Hepatocyte (in vitro differentiated cells): ENCODE measurements at regions not wholly inside any gene's neighbourhood (a gene's known extent, or its start where the extent isn't known, plus 50 kb on each side); places are given as distances from the start of the nearest gene placed in this dataset.

Source experiments
- DNase-seq: peaks from one replicate; pipeline ENCODE4 v3.0.0-alpha.2; 2016; ENCODE audit warnings: low spot score
- H2AFZ ChIP-seq: fragments of 200-600 bp; sonication (generic); 2 replicates; pipeline ENCODE4 v1.6.0; 2016; ENCODE audit warnings: antibody characterized with exemption, mild to moderate bottlenecking
- H3K27ac ChIP-seq: fragments of 200-600 bp; sonication (generic); 2 replicates; pipeline ENCODE4 v1.5.1; 2016; ENCODE audit warnings: mild to moderate bottlenecking
- H3K27me3 ChIP-seq: fragments of 200-600 bp; sonication (generic); 2 replicates; pipeline ENCODE4 v1.6.1; 2016
- H3K36me3 ChIP-seq: fragments of 200-600 bp; sonication (generic); replicated peaks from 2 replicates; pipeline ENCODE4 v1.5.1; 2016; ENCODE audit warnings: low read depth; ENCODE audit not compliant: insufficient read depth
- H3K4me1 ChIP-seq: fragments of 200-600 bp; sonication (generic); 2 replicates; pipeline ENCODE4 v1.5.1; 2016; ENCODE audit warnings: mild to moderate bottlenecking, moderate library complexity; ENCODE audit not compliant: insufficient read depth
- H3K4me2 ChIP-seq: fragments of 200-600 bp; sonication (generic); 2 replicates; pipeline ENCODE4 v1.6.0; 2016
- H3K4me3 ChIP-seq: fragments of 200-600 bp; sonication (generic); 2 replicates; pipeline ENCODE4 v1.5.1; 2016; ENCODE audit warnings: mild to moderate bottlenecking
- H3K79me2 ChIP-seq: fragments of 200-600 bp; sonication (generic); 2 replicates; pipeline ENCODE4 v1.6.0; 2017; ENCODE audit warnings: mild to moderate bottlenecking
- H3K9me2 ChIP-seq: fragments of 200-600 bp; sonication (generic); replicated peaks from 2 replicates; pipeline ENCODE4 v1.6.0; 2017; ENCODE audit warnings: mild to moderate bottlenecking; ENCODE audit not compliant: insufficient read depth
- H3K9me3 ChIP-seq: fragments of 200-600 bp; sonication (generic); 2 replicates; pipeline ENCODE4 v1.5.1; 2016; ENCODE audit warnings: low read depth, mild to moderate bottlenecking
- H4K20me1 ChIP-seq: fragments of 200-600 bp; sonication (generic); 2 replicates; pipeline ENCODE4 v1.6.0; 2016; ENCODE audit warnings: mild to moderate bottlenecking; ENCODE audit not compliant: insufficient read depth, poor library complexity, severe bottlenecking
- CTCF ChIP-seq: fragments of 200-600 bp; sonication (generic); IDR thresholded peaks from 2 replicates; pipeline ENCODE4 v1.5.1; 2016; ENCODE audit warnings: antibody characterized with exemption, mild to moderate bottlenecking; ENCODE audit not compliant: poor library complexity
- EZH2 ChIP-seq: fragments of 200-600 bp; sonication (generic); IDR thresholded peaks from 2 replicates; pipeline ENCODE4 v1.6.1; 2016; ENCODE audit warnings: antibody characterized with exemption, mild to moderate bottlenecking, borderline replicate concordance
- EZH2phosphoT487 ChIP-seq: fragments of 200-600 bp; sonication (generic); IDR thresholded peaks from one replicate; pipeline ENCODE4 v1.6.1; 2018; ENCODE audit warnings: antibody characterized with exemption, mild to moderate bottlenecking, low read depth, moderate library complexity; ENCODE audit not compliant: unreplicated experiment, severe bottlenecking
- WGBS: methylation state at CpG from one replicate; pipeline ENCODE4 v1.1.6; 2016; ENCODE audit warnings: low lambda C conversion rate; ENCODE audit errors: missing lambda C conversion rate; 5-methylcytosine and 5-hydroxymethylcytosine counted together

- Histone ChIP-seq H3K27me3 (no peaks in the 10 kb centered on the region), H2AFZ (no peak overlapping the region), H3K27ac (no peak overlapping the region), H3K4me1 (no peaks in the 10 kb centered on the region), H3K4me2 (no peak overlapping the region), H3K36me3 (no peaks in the 10 kb centered on the region), H3K9me3 (no peaks in the 10 kb centered on the region), H4K20me1 (no peaks in the 10 kb centered on the region), H3K9me2 (no peaks in the 10 kb centered on the region), H3K79me2 (no peaks in the 10 kb centered on the region), H3K4me3 (no peak overlapping the region)
- TF ChIP-seq EZH2 (no peak), CTCF (no peak), EZH2phosphoT487 (no peak)
- WGBS, result 79% methylated on average over 9 of the region's 9 CpGs
- no peak for DNase-seq
Observed at GRCh38 chr3:13162549-13163320, 89.5 kb upstream of the IQSEC1 start.

GRCh38 chr3:13161771-13162535 is 88.7 kb upstream of the IQSEC1 start:
- DNase-seq, result no peak
- Histone ChIP-seq H3K4me3 (no peak overlapping the region), H3K79me2 (no peaks in the 10 kb centered on the region), H2AFZ (no peak overlapping the region), H4K20me1 (no peaks in the 10 kb centered on the region), H3K27me3 (no peaks in the 10 kb centered on the region), H3K9me3 (no peaks in the 10 kb centered on the region), H3K4me1 (no peaks in the 10 kb centered on the region), H3K36me3 (no peaks in the 10 kb centered on the region), H3K4me2 (no peak overlapping the region), H3K9me2 (no peaks in the 10 kb centered on the region), H3K27ac (no peak overlapping the region)
- TF ChIP-seq CTCF (no peak), EZH2 (no peak), EZH2phosphoT487 (no peak)
- 88% methylated on average over 18 of the region's 18 CpGs for WGBS

DNA sequence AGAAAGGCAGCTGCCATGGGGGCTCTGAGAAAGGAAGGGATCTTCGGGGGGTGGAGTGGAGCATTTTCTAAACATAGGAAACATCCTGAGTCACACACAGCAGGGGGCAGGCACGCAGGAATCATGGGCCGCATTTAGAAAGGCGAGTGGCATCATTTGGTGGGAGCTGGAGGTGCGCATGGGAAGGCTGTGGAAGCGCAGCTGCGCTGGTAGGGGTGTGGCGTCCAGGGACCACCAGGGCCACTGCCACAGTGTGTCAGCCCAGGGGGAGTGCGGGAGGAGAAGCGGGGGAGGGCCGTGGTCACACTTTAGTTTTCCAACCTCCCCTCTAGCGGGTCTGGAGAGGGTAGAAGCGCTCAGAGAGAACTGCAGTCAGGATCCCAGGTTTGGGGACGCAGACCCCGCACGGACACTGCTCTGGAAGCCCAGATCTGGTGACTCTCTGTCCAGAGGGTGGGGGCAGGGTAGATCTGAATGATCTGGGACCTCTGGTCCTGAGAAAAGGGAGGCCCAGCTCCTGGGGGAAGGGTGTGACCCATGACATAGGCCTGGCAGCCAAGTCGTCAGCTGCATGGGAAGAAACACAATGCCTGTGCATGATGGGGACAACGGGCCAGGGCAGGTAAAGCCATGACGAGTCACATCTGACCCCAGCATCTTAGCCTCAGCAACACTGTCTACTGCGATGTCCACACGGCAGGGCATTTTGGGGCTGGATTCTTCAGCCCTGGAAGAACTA is 88.0 kb upstream of the IQSEC1 start:
- H2AFZ ChIP-seq, result no peak overlapping the region
- no peak overlapping the region for H3K4me3 ChIP-seq
- no peaks in the 10 kb centered on the region for H3K9me2 ChIP-seq
- DNase-seq, result no peak
- H3K4me1 ChIP-seq, result no peaks in the 10 kb centered on the region
- H3K79me2 ChIP-seq, result no peaks in the 10 kb centered on the region
- no peaks in the 10 kb centered on the region for H4K20me1 ChIP-seq
- no peak overlapping the region for H3K27ac ChIP-seq
- no peaks in the 10 kb centered on the region for H3K36me3 ChIP-seq
- no peaks in the 10 kb centered on the region for H3K9me3 ChIP-seq
- TF ChIP-seq EZH2 (no peak), EZH2phosphoT487 (no peak), CTCF (no peak)
- 75% methylated on average over 19 of the region's 21 CpGs for WGBS
- no peaks in the 10 kb centered on the region for H3K27me3 ChIP-seq
- H3K4me2 ChIP-seq, result no peak overlapping the region
